H1 (cell line): ENCODE measurements at regions not wholly inside any gene's neighbourhood (a gene's known extent, or its start where the extent isn't known, plus 50 kb on each side); places are given as distances from the start of the nearest gene placed in this dataset.
"Not testable (repeated sequence)": the region's sequence is repeated elsewhere in the genome, so short reads cannot be mapped to it uniquely, and the experiment has no call there.

Source experiments
- CTCF ChIA-PET: fragments of 300-600 bp; sonication (Branson Sonifier 250); formaldehyde crosslinking; loops from one replicate; lab custom pipeline; 2021; ENCODE audit not compliant: partially characterized antibody; lab: Charles Lee
- POLR2A ChIA-PET: fragments of 300-600 bp; sonication (Branson Sonifier 250); formaldehyde crosslinking; loops from one replicate; lab custom pipeline; 2021; ENCODE audit warnings: inconsistent platforms; ENCODE audit not compliant: partially characterized antibody; lab: Charles Lee
- DNase-seq, 2 experiments: peaks; one replicate each; pipeline versions ENCODE4 v3.0.0 to v3.0.0-alpha.2; 2010 to 2022; ENCODE audit warnings: low spot score in 2 of 2, low read depth in 1 of 2, mixed read lengths in 1 of 2
- FAIRE-seq: peaks from 2 replicates; lab custom pipeline; 2011; peaks lifted over from hg19 to GRCh38; lab: Jason Lieb, UNC
- H2AFZ ChIP-seq: 2 replicates; pipeline ENCODE4 v1.8.1; 2012; ENCODE audit warnings: low read length, inconsistent platforms
- H2AK5ac ChIP-seq: 2 replicates; pipeline ENCODE4 v1.6.1; 2013; ENCODE audit warnings: low read depth, low read length
- H2BK120ac ChIP-seq: replicated peaks from 2 replicates; pipeline ENCODE3; 2013; ENCODE audit warnings: low read depth, low read length, inconsistent platforms
- H2BK12ac ChIP-seq: 2 replicates; pipeline ENCODE4 v1.6.1; 2013; ENCODE audit warnings: low read depth, low read length
- H2BK15ac ChIP-seq: 2 replicates; pipeline ENCODE4 v1.6.1; 2013; ENCODE audit warnings: low read length
- H2BK20ac ChIP-seq: 2 replicates; pipeline ENCODE4 v1.6.1; 2013; ENCODE audit warnings: low read length
- H2BK5ac ChIP-seq: 2 replicates; pipeline ENCODE4 v1.6.1; 2013; ENCODE audit warnings: low read depth, low read length
- H3K14ac ChIP-seq: 2 replicates; pipeline ENCODE4 v1.6.1; 2013; ENCODE audit warnings: inconsistent platforms; ENCODE audit not compliant: insufficient read length
- H3K18ac ChIP-seq: 2 replicates; pipeline ENCODE4 v1.6.1; 2013; ENCODE audit warnings: low read length; ENCODE audit errors: extremely low read depth
- H3K23ac ChIP-seq: 2 replicates; pipeline ENCODE4 v1.6.1; 2013; ENCODE audit warnings: inconsistent platforms; ENCODE audit not compliant: insufficient read length
- H3K23me2 ChIP-seq: 2 replicates; pipeline ENCODE4 v1.6.1; 2013; ENCODE audit warnings: low read depth, low read length
- H3K27ac ChIP-seq: 2 replicates; pipeline ENCODE4 v1.6.1; 2011; ENCODE audit warnings: low read depth, low read length, inconsistent platforms
- H3K27me3 ChIP-seq, 4 experiments: replicated peaks in 1 of 4; 1 replicate in 1 of 4; 2 replicates in 3 of 4; pipeline versions ENCODE4 v1.6.1 to v1.8.1; 2011 to 2013; ENCODE audit warnings: low read length in 3 of 4, mild to moderate bottlenecking in 3 of 4, inconsistent platforms in 2 of 4, mixed read lengths in 2 of 4, moderate library complexity in 1 of 4; ENCODE audit not compliant: control insufficient read depth in 3 of 4, insufficient read depth in 3 of 4; ENCODE audit errors: extremely low read depth in 1 of 4
- H3K36me3 ChIP-seq, 4 experiments: 2 replicates each; pipeline versions ENCODE4 v1.6.1 to v1.8.1; 2011 to 2013; ENCODE audit warnings: mild to moderate bottlenecking in 4 of 4, low read length in 3 of 4, moderate library complexity in 2 of 4, control low read depth in 1 of 4, inconsistent platforms in 1 of 4; ENCODE audit not compliant: insufficient read depth in 4 of 4, control insufficient read depth in 2 of 4
- H3K4ac ChIP-seq: replicated peaks from 2 replicates; pipeline ENCODE3; 2013; ENCODE audit warnings: low read length, low read depth, mixed read lengths, inconsistent platforms; ENCODE audit not compliant: insufficient read length
- H3K4me1 ChIP-seq, 4 experiments: replicated peaks in 1 of 4; 1 replicate in 1 of 4; 2 replicates in 3 of 4; pipeline versions ENCODE4 v1.6.1 to v1.8.1; 2011 to 2013; ENCODE audit warnings: low read length in 3 of 4, inconsistent platforms in 2 of 4, mixed read lengths in 1 of 4; ENCODE audit not compliant: insufficient read depth in 4 of 4, control insufficient read depth in 3 of 4
- H3K4me2 ChIP-seq, 2 experiments: 2 replicates each; pipeline versions ENCODE4 v1.6.1 to v1.8.1; 2011 to 2013; ENCODE audit warnings: low read depth in 2 of 2, low read length in 2 of 2, control low read depth in 1 of 2, inconsistent platforms in 1 of 2, mild to moderate bottlenecking in 1 of 2; ENCODE audit not compliant: insufficient read depth in 1 of 2
- H3K4me3 ChIP-seq, 4 experiments: fragments of 200-600, 300-600 bp in 1 of 4; sonication (generic), shearing (Covaris generic), sonication (Bioruptor Twin) in 1 of 4; 2 replicates each; pipeline versions ENCODE4 v1.5.1 to v1.8.1; 2011 to 2016; ENCODE audit warnings: low read length in 4 of 4, low read depth in 3 of 4, control low read depth in 2 of 4, inconsistent platforms in 2 of 4, mild to moderate bottlenecking in 2 of 4, mixed read lengths in 1 of 4, moderate library complexity in 1 of 4; ENCODE audit not compliant: insufficient read depth in 2 of 4; ENCODE audit errors: extremely low read depth in 1 of 4
- H3K56ac ChIP-seq: replicated peaks from 2 replicates; pipeline ENCODE3; 2013; ENCODE audit warnings: low read depth, mild to moderate bottlenecking, mixed read lengths, low read length, inconsistent platforms; ENCODE audit not compliant: insufficient read length
- H3K79me1 ChIP-seq: 2 replicates; pipeline ENCODE4 v1.6.1; 2013; ENCODE audit warnings: low read depth, low read length, control low read depth
- H3K79me2 ChIP-seq, 2 experiments: 2 replicates each; pipeline versions ENCODE4 v1.6.1 to v1.8.1; 2012 to 2013; ENCODE audit warnings: low read length in 2 of 2, mild to moderate bottlenecking in 2 of 2, inconsistent platforms in 1 of 2; ENCODE audit not compliant: insufficient read depth in 2 of 2, control insufficient read depth in 1 of 2
- H3K9ac ChIP-seq, 4 experiments: replicated peaks in 1 of 4; 1 replicate in 1 of 4; 2 replicates in 3 of 4; pipeline versions ENCODE4 v1.6.1 to v1.8.1; 2011 to 2013; ENCODE audit warnings: low read depth in 3 of 4, low read length in 3 of 4, control low read depth in 2 of 4, mild to moderate bottlenecking in 2 of 4, moderate library complexity in 2 of 4, inconsistent platforms in 1 of 4; ENCODE audit errors: extremely low read depth in 1 of 4
- H3K9me3 ChIP-seq, 2 experiments: 2 replicates each; pipeline versions ENCODE4 v1.6.1 to v1.8.1; 2012 to 2013; ENCODE audit warnings: mild to moderate bottlenecking in 2 of 2, moderate library complexity in 2 of 2, control low read depth in 1 of 2, inconsistent platforms in 1 of 2, low read depth in 1 of 2, low read length in 1 of 2, mixed read lengths in 1 of 2; ENCODE audit not compliant: insufficient read depth in 2 of 2
- H4K20me1 ChIP-seq, 2 experiments: replicated peaks in 1 of 2; 2 replicates each; pipeline versions ENCODE3 to v1.8.1; 2011 to 2013; ENCODE audit warnings: inconsistent platforms in 2 of 2, low read length in 2 of 2, mild to moderate bottlenecking in 1 of 2; ENCODE audit not compliant: insufficient read depth in 2 of 2, control insufficient read depth in 1 of 2
- H4K5ac ChIP-seq: 2 replicates; pipeline ENCODE4 v1.6.1; 2013; ENCODE audit warnings: low read length, low read depth, mixed read lengths, inconsistent platforms; ENCODE audit not compliant: insufficient read length
- H4K8ac ChIP-seq: 2 replicates; pipeline ENCODE4 v1.8.0; 2013; ENCODE audit warnings: mild to moderate bottlenecking, moderate library complexity, low read length, inconsistent platforms; ENCODE audit not compliant: insufficient read depth; ENCODE audit errors: extremely low read depth
- H4K91ac ChIP-seq: replicated peaks from 2 replicates; pipeline ENCODE3; 2013; ENCODE audit warnings: low read length, mixed read lengths, inconsistent platforms; ENCODE audit not compliant: insufficient read length
- WGBS, 2 experiments: shearing (Covaris generic) in 1 of 2; methylation state at CpG; one replicate each; pipeline versions ENCODE4 v1.1.6 to v1.1.7; 2013 to 2015; ENCODE audit warnings: low lambda C conversion rate in 2 of 2, mixed read lengths in 2 of 2, inconsistent platforms in 1 of 2, low coverage in 1 of 2, missing lambda C conversion rate in 1 of 2; ENCODE audit not compliant: insufficient replicate concordance in 2 of 2, insufficient coverage in 1 of 2, insufficient read length in 1 of 2; ENCODE audit errors: extremely low coverage in 1 of 2, missing lambda C conversion rate in 1 of 2; 5-methylcytosine and 5-hydroxymethylcytosine counted together

DNA sequence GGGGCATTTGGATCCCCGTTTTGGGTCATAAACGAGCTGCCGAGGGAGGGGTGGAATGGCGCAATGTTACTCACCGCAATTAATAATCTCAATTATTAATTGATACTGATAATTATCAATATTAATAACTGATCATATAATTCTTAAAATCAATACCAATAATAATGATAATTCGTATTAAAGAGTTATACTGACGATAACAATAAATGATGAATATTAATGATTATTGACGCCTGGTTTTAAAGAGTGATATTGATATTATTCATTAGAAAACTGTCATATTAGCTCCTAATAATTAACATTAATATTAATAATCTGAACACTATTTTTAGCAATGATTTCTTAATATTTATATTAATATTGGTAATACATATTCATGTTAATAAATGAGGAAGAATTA, 92.4 kb downstream of the OTOP1 start:
- H2AK5ac ChIP-seq, CTCF ChIA-PET, H3K27me3 ChIP-seq, H3K23me2 ChIP-seq, H3K79me2 ChIP-seq, H2BK20ac ChIP-seq, H3K56ac ChIP-seq, H3K9ac ChIP-seq, H4K91ac ChIP-seq, H3K27ac ChIP-seq, H2AFZ ChIP-seq, H3K4me1 ChIP-seq, H3K4me2 ChIP-seq, H3K23ac ChIP-seq, H2BK120ac ChIP-seq, H3K9me3 ChIP-seq, H3K79me1 ChIP-seq, POLR2A ChIA-PET, H4K20me1 ChIP-seq, DNase-seq, H4K5ac ChIP-seq, H2BK15ac ChIP-seq, H3K18ac ChIP-seq, H3K14ac ChIP-seq, H3K4me3 ChIP-seq, H2BK12ac ChIP-seq, H2BK5ac ChIP-seq, H4K8ac ChIP-seq, H3K36me3 ChIP-seq, H3K4ac ChIP-seq, FAIRE-seq: not testable (repeated sequence)
- 89% methylated on average over 8 of the region's 8 CpGs; no CpG with 5 or more reads in 1 of the 2 experiments for WGBS, 2 experiments

DNA sequence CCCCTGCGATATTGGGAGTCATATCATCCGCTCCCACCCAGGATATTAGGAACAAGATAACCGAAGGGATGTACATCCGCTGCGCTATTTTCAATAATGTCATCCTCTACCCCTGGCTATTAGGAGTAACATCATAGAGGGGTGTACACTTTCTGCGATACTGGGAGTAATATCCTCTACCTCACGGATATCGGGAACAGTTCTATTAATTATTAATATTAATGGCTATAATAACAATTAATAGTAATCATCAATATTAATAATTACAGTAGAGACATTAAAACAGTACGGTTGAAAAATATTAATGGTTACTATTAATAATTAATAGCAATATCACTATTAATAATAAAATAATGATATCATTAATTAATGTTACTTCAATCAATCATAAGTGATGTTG, 90.1 kb downstream of the OTOP1 start:
- H3K23me2 ChIP-seq, H3K4ac ChIP-seq, H2BK15ac ChIP-seq, H3K4me2 ChIP-seq, H2AFZ ChIP-seq, H3K23ac ChIP-seq, H3K27ac ChIP-seq, POLR2A ChIA-PET, FAIRE-seq, CTCF ChIA-PET, H4K20me1 ChIP-seq, H4K5ac ChIP-seq, H4K8ac ChIP-seq, H3K9ac ChIP-seq, H3K4me3 ChIP-seq, H3K79me1 ChIP-seq, H2BK20ac ChIP-seq, H3K79me2 ChIP-seq, H3K14ac ChIP-seq, H4K91ac ChIP-seq, H3K36me3 ChIP-seq, H3K9me3 ChIP-seq, H2BK120ac ChIP-seq, H3K4me1 ChIP-seq, H3K27me3 ChIP-seq, DNase-seq, H3K56ac ChIP-seq, H2AK5ac ChIP-seq, H2BK5ac ChIP-seq, H3K18ac ChIP-seq, H2BK12ac ChIP-seq: not testable (repeated sequence)
- 93% methylated on average over 9 of the region's 9 CpGs; no CpG with 5 or more reads in 1 of the 2 experiments for WGBS, 2 experiments
